IPS-11a (cell line): ENCODE measurements at regions not wholly inside any gene's neighbourhood (a gene's known extent, or its start where the extent isn't known, plus 50 kb on each side); places are given as distances from the start of the nearest gene placed in this dataset.
"Not testable (repeated sequence)": the region's sequence is repeated elsewhere in the genome, so short reads cannot be mapped to it uniquely, and the experiment has no call there.

Experiments used
- H3K4me3 ChIP-seq: one replicate; pipeline ENCODE4 v1.5.1; 2013; ENCODE audit warnings: low read depth, low read length, control low read depth

DNA sequence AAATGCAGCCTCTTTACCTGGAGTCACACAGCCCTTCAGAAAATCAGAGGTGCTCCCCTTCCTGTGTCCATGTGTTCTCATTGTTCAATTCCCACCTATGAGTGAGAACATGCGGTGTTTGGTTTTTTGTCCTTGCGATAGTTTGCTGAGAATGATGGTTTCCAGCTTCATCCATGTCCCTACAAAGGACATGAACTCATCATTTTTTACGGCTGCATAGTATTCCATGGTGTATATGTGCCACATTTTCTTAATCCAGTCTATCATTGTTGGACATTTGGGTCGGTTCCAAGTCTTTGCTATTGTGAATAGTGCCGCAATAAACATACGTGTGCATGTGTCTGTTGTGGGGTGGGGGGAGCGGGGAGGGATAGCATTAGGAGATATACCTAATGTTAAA is 60.3 kb upstream of the CCL1 start:
- H3K4me3 ChIP-seq, result not testable (repeated sequence)

- no peak overlapping the region for H3K4me3 ChIP-seq
Measured at GRCh38 chr17:34420900-34421299, 57.9 kb upstream of the CCL1 start.

- H3K4me3 ChIP-seq, result no peak overlapping the region
Measured at GRCh38 chr17:34420254-34420766, 57.3 kb upstream of the CCL1 start.

- H3K4me3 ChIP-seq, result no peak overlapping the region
Measured at GRCh38 chr17:34416116-34416515, 53.1 kb upstream of the CCL1 start.

- no peak overlapping the region for H3K4me3 ChIP-seq
Measured at GRCh38 chr17:34414339-34414738, 51.3 kb upstream of the CCL1 start.

DNA sequence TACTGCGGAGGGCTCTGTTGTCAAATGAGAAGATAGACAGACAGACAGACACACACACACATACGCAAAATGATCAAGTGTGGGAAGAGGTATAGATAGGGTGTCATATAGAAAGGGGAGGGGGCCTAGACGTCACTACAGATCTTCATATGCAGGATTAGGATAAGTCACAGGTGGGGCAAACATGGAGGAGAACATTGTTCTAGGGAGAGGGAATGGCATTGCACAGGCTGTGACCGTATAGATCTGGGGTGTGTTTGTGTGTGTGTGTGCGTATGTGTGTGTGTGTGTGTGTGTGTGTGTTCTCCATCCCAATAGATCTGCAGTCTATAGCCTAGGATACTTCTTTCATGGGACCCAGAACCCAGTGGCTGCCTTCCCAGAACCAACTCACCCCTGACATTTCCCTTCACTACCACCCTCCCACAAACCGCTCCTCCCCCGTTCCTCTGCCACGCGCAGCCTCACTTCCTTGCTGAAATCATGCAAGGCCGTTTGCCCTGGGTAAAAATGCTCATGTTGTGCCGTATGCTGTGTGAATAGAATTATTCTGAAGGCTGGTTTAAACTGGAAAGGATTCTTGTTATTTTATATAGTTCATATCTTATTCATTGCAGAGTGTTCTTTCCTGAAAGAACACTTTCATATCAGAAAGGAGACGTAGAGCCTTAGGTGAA is 50.5 kb upstream of the CCL1 start:
- H3K4me3 ChIP-seq, result no peak overlapping the region

- H3K4me3 ChIP-seq, result no peak overlapping the region
Measured at GRCh38 chr17:34412965-34413441, 50.0 kb upstream of the CCL1 start.
